ENCODE measurements at regions not wholly inside any gene's neighbourhood (a gene's known extent, or its start where the extent isn't known, plus 50 kb on each side); places are given as distances from the start of the nearest gene placed in this dataset.
"Not testable (repeated sequence)": the region's sequence is repeated elsewhere in the genome, so short reads cannot be mapped to it uniquely, and the experiment has no call there.

GRCh38 chr3:198173929-198174574 is 214.0 kb downstream of the LMLN start:
- TF ChIP-seq CTCF (conservative IDR thresholded peaks at IDR 0.05; ENCODE audit: low read length); EZH2phosphoT487 (IDR thresholded peaks at IDR 0.05; ENCODE audit: borderline replicate concordance): not testable (repeated sequence)
